NCI-H146 treated with DMSO at 0.1 percent for 48 hours (cell line): ENCODE measurements at regions not wholly inside any gene's neighbourhood (a gene's known extent, or its start where the extent isn't known, plus 50 kb on each side); places are given as distances from the start of the nearest gene placed in this dataset.
"Not testable (repeated sequence)": the region's sequence is repeated elsewhere in the genome, so short reads cannot be mapped to it uniquely, and the experiment has no call there.

Experiments used
- DNase-seq: peaks from one replicate; lab custom pipeline; 2025; ENCODE audit not compliant: unreplicated experiment; lab: John Stamatoyannopoulos, UW

- DNase-seq = not testable (repeated sequence)
Measured at GRCh38 chr16:29222008-29222407, 184.5 kb downstream of the NPIPB11 start.

GRCh38 chr16:29221281-29221955 is 185.1 kb downstream of the NPIPB11 start:
- DNase-seq = not testable (repeated sequence)

- DNase-seq = not testable (repeated sequence)
Measured at GRCh38 chr16:29220647-29221191, 185.8 kb downstream of the NPIPB11 start.

- DNase-seq = not testable (repeated sequence)
Measured at GRCh38 chr16:29219966-29220646, 186.4 kb downstream of the NPIPB11 start.

- DNase-seq = not testable (repeated sequence)
Measured at GRCh38 chr16:29219562-29219961, 186.9 kb downstream of the NPIPB11 start.

GRCh38 chr16:29218649-29219048 is 187.9 kb downstream of the NPIPB11 start:
- DNase-seq = not testable (repeated sequence)

GRCh38 chr16:29218171-29218570 is 188.3 kb downstream of the NPIPB11 start:
- not testable (repeated sequence) for DNase-seq

GRCh38 chr16:29217752-29218126 is 188.8 kb downstream of the NPIPB11 start:
- not testable (repeated sequence) for DNase-seq

- not testable (repeated sequence) for DNase-seq
Measured at GRCh38 chr16:29217104-29217751, 189.3 kb downstream of the NPIPB11 start.

- not testable (repeated sequence) for DNase-seq
Measured at GRCh38 chr16:29213770-29214169, 192.7 kb downstream of the NPIPB11 start.

- not testable (repeated sequence) for DNase-seq
Measured at GRCh38 chr16:29213251-29213650, 193.3 kb downstream of the NPIPB11 start.

GRCh38 chr16:29212084-29213027 is 194.2 kb downstream of the NPIPB11 start:
- DNase-seq = not testable (repeated sequence)

- DNase-seq = not testable (repeated sequence)
Measured at GRCh38 chr16:29211456-29211855, 195.1 kb downstream of the NPIPB11 start.

GRCh38 chr16:29210299-29211150 is 196.0 kb downstream of the NPIPB11 start:
- DNase-seq = not testable (repeated sequence)

GRCh38 chr16:29206120-29206519 is 200.4 kb downstream of the NPIPB11 start:
- DNase-seq = not testable (repeated sequence)

GRCh38 chr16:29205151-29205550 is 201.4 kb downstream of the NPIPB11 start:
- DNase-seq = not testable (repeated sequence)

- DNase-seq = no peak
Measured at GRCh38 chr16:29204806-29205135, 201.7 kb downstream of the NPIPB11 start.

GRCh38 chr16:29203933-29204805 is 202.3 kb downstream of the NPIPB11 start:
- DNase-seq = not testable (repeated sequence)
